Thoracic aorta (tissue), 2 donors: ENCODE measurements at regions not wholly inside any gene's neighbourhood (a gene's known extent, or its start where the extent isn't known, plus 50 kb on each side); places are given as distances from the start of the nearest gene placed in this dataset.
"Not testable (repeated sequence)": the region's sequence is repeated elsewhere in the genome, so short reads cannot be mapped to it uniquely, and the experiment has no call there.

Experiments used
- ATAC-seq: fragments of 150-250 bp; one replicate; pipeline ENCODE4 v1.8.0; 2017; ENCODE audit warnings: low read depth; ENCODE audit not compliant: insufficient number of reproducible peaks, low FRiP score
- DNase-seq: peaks from one replicate; pipeline ENCODE4 v3.0.0-alpha.2; 2020; ENCODE audit warnings: low spot score
- H3K27ac ChIP-seq, 2 donors: fragments of 200-600 bp; sonication (generic); 1 replicate in 1 of 2; 2 replicates in 1 of 2; pipeline ENCODE4 v1.5.1; 2016; ENCODE audit warnings: mild to moderate bottlenecking in 2 of 2, moderate library complexity in 2 of 2
- H3K27me3 ChIP-seq: fragments of 200-600 bp; sonication (generic); replicated peaks from 2 replicates; pipeline ENCODE4 v1.6.0; 2016; ENCODE audit warnings: mild to moderate bottlenecking; ENCODE audit not compliant: insufficient read depth
- H3K36me3 ChIP-seq: fragments of 200-600 bp; sonication (generic); one replicate; pipeline ENCODE4 v1.5.1; 2016
- H3K4me1 ChIP-seq, 2 donors: fragments of 200-600 bp; sonication (generic); 1 replicate in 1 of 2; 2 replicates in 1 of 2; pipeline versions ENCODE4 v1.5.1 to v1.6.0; 2016; ENCODE audit warnings: low read depth in 2 of 2, mild to moderate bottlenecking in 1 of 2; ENCODE audit not compliant: control insufficient read depth in 1 of 2
- H3K4me3 ChIP-seq: fragments of 200-600 bp; sonication (generic); 2 replicates; pipeline ENCODE4 v1.5.1; 2016; ENCODE audit warnings: mild to moderate bottlenecking
- H3K9me3 ChIP-seq: fragments of 200-600 bp; sonication (generic); 2 replicates; pipeline ENCODE4 v1.5.1; 2016
- CTCF ChIP-seq: fragments of 200-600 bp; sonication (generic); IDR thresholded peaks from one replicate; pipeline ENCODE4 v1.5.1; 2019; ENCODE audit warnings: antibody characterized with exemption

- Histone ChIP-seq H3K4me3 (no peak overlapping the region), H3K9me3 (no peaks in the 10 kb centered on the region), H3K27me3 (no peaks in the 10 kb centered on the region), H3K27ac (no peak overlapping the region), H3K4me1 (peaks cover 6 to 25% of the 10 kb centered on the region in 2 donors), H3K36me3 (no peaks in the 10 kb centered on the region)
- no peak for DNase-seq
- no peak for TF ChIP-seq CTCF
- ATAC-seq = no peak
Observed at GRCh38 chr21:38999161-38999560, 184.1 kb downstream of the PSMG1 start.

- H3K27me3 ChIP-seq, H3K36me3 ChIP-seq, H3K9me3 ChIP-seq, DNase-seq, ATAC-seq, H3K4me3 ChIP-seq, H3K27ac ChIP-seq: not testable (repeated sequence)
- H3K4me1 ChIP-seq = peaks cover 8 to 25% of the 10 kb centered on the region in 2 donors
Observed at GRCh38 chr21:38998281-38998680, 185.0 kb downstream of the PSMG1 start.

- not testable (repeated sequence) for H3K27me3 ChIP-seq, DNase-seq, H3K36me3 ChIP-seq, H3K4me3 ChIP-seq, H3K27ac ChIP-seq, ATAC-seq, H3K9me3 ChIP-seq
- peaks cover 13 to 29% of the 10 kb centered on the region in 2 donors for H3K4me1 ChIP-seq
Observed at GRCh38 chr21:38997843-38998175, 185.4 kb downstream of the PSMG1 start.

GRCh38 chr21:38997051-38997842, 186.0 kb downstream of the PSMG1 start:
- DNase-seq = no peak
- Histone ChIP-seq H3K4me1 (peaks cover 19 to 34% of the 10 kb centered on the region in 2 donors), H3K4me3 (no peak overlapping the region), H3K27ac (no peak overlapping the region), H3K27me3 (no peaks in the 10 kb centered on the region), H3K36me3 (no peaks in the 10 kb centered on the region), H3K9me3 (no peaks in the 10 kb centered on the region)
- ATAC-seq = no peak
- no peak for TF ChIP-seq CTCF

GRCh38 chr21:38996355-38996754, 186.9 kb downstream of the PSMG1 start:
- DNase-seq (no peak), ATAC-seq (no peak)
- no peaks in the 10 kb centered on the region for H3K36me3 ChIP-seq
- no peak for TF ChIP-seq CTCF
- H3K27ac ChIP-seq = no peak overlapping the region
- no peaks in the 10 kb centered on the region for H3K27me3 ChIP-seq
- no peak overlapping the region for H3K4me3 ChIP-seq
- no peaks in the 10 kb centered on the region for H3K9me3 ChIP-seq
- H3K4me1 ChIP-seq = peaks cover 19 to 43% of the 10 kb centered on the region in 2 donors

GRCh38 chr21:38995731-38996130, 187.5 kb downstream of the PSMG1 start:
- DNase-seq (no peak), ATAC-seq (no peak)
- Histone ChIP-seq H3K27me3 (no peaks in the 10 kb centered on the region), H3K9me3 (no peaks in the 10 kb centered on the region), H3K27ac (no peak overlapping the region), H3K4me3 (no peak overlapping the region), H3K4me1 (peaks cover 19 to 49% of the 10 kb centered on the region in 2 donors), H3K36me3 (no peaks in the 10 kb centered on the region)
- TF ChIP-seq CTCF = no peak
